CD4-positive, alpha-beta T cell treated with Interleukin-4 for 4 hours (primary cell): ENCODE measurements at regions not wholly inside any gene's neighbourhood (a gene's known extent, or its start where the extent isn't known, plus 50 kb on each side); places are given as distances from the start of the nearest gene placed in this dataset.

Experiments
- DNase-seq: peaks from one replicate; pipeline ENCODE4 v3.0.0-alpha.2; 2020

- no peak for DNase-seq
Observed at GRCh38 chrX:138298268-138298667, 413.2 kb downstream of the FGF13 start.

GRCh38 chrX:138345801-138346200 lies 365.7 kb downstream of the FGF13 start:
- no peak for DNase-seq

- DNase-seq, result no peak
Observed at GRCh38 chrX:138349351-138349750, 362.2 kb downstream of the FGF13 start.

- DNase-seq, result no peak
Observed at GRCh38 chrX:138378876-138379275, 332.6 kb downstream of the FGF13 start.

- DNase-seq, result no peak
Observed at GRCh38 chrX:138408101-138408500, 303.4 kb downstream of the FGF13 start.

GRCh38 chrX:138411048-138411447 lies 300.5 kb downstream of the FGF13 start:
- no peak for DNase-seq
